HG03558 (cell line): ENCODE measurements at regions not wholly inside any gene's neighbourhood (a gene's known extent, or its start where the extent isn't known, plus 50 kb on each side); places are given as distances from the start of the nearest gene placed in this dataset.

Experiments used
- ATAC-seq: cut with Tn5 transposase; IDR thresholded peaks from one replicate; pipeline ENCODE4 v1.9.1; 2021; ENCODE audit warnings: moderate number of reproducible peaks; ENCODE audit not compliant: unreplicated experiment; ENCODE audit errors: extremely low read depth

DNA sequence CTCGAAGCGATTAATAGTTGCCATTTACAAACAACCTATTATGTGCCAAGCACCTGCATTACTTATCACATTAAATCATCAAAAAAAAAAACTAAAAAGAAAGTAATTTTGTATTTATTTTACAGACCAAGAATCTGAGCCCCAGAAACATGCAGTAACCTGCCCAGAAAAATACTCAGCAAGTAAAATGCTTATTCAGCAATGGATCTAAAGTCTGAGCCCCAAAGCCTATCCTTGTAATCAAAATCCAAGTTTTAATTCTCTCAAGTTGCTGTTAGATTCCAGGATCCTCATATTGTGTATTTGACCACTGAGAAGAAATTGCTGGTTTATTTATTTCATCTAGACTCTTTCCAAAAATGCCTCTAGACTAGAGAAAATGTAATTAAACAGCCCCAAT is 783.3 kb upstream of the API5 start:
- no peak for ATAC-seq

DNA sequence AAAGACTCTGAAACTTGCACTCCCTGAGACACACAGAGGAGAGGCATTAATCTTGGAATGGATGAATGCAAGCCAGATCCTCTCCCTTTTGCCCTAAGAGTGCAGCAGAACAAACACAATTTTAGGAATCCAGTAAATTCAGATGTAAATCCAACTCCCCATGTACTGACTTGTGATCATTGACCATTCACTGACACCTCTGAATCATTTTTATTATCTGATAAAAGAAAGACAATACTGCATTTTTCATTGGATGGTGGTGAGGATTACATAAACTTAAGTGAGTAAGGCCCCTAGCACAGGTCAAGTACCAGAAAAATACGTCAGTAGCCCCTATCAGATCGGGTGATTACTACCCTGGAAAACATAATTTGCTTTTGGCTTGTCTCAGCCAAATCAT is 782.9 kb upstream of the API5 start:
- no peak for ATAC-seq

DNA sequence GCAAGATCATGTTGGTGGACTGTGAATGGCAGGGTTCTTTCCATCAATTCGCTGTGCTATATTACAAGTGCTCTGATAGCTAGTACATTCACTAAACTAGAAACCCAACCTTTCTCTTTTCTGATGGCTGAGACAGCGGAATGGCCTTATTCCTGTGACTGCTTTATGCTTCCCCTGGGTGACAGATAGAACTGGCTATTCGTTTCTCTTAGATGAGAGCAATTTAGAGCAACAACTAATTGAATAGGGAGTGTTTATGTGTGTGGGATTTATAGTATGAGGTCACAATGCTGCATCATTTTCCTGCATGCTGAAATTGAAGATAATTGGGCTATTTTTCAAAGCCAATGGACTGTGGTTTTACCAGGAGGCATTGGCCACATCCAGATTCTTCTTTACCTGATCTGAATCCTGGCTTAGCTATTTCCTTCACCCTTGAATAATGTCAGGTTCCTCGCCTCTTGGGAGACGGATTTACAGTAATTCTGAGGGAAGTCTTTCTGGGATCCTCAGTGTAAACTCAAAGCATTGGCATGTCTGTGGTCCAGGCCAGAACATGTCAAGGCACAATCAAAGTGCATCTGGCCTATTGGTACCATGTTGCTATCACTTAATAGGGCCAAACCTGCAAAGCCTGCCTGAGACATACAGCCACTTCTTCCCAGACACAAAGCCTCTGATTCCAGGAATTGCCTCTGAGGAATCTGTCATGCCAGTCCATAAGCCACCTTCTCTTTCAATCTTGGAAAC is 775.0 kb upstream of the API5 start:
- no peak for ATAC-seq

- no peak for ATAC-seq
Measured at GRCh38 chr11:42542336-42542735, 769.5 kb upstream of the API5 start.

DNA sequence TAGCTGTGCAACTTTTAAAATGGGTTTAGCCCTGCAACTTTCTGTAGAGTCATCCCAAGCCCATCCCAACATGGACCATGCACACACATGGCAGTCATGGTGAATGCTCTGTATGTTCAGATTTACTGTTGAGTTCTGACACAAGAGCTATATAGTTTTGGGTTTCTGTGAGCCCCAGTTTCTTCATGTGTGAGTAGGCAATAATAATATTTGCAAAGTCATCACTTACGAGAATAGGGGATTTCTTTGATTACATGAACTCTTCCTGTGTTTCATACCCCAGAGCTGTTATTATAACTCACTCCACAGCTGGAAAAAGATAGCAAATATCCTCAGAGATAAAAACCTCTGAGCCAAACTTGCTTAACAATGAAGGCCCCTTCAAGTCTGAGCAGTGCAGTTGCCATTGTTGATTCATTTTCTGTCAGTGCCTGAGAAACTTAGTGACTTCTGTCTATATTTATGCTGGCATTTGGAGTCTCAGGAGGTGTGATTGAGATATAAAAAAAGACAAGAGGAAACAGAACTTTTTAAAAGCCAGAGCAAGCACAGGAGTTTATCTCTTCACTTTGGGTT is 767.9 kb upstream of the API5 start:
- no peak for ATAC-seq

DNA sequence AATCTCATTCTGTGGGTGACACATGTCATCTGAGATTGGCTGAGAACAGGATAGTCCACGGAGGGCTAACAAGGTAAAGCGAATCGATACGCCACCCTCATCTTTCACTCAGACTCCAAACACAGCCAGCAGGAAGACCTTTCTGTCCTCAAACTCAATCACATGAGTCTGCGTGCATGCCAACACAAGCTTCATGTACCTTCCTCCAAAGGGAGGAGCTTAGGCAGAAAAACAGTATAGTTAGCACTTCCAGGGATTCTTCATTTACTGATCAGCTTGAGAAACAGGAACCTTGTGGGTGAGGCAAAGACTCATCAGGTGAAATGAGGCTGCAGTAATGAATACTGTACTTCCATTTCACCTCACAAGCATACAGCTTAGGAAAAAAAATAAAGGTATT is 767.1 kb upstream of the API5 start:
- no peak for ATAC-seq

DNA sequence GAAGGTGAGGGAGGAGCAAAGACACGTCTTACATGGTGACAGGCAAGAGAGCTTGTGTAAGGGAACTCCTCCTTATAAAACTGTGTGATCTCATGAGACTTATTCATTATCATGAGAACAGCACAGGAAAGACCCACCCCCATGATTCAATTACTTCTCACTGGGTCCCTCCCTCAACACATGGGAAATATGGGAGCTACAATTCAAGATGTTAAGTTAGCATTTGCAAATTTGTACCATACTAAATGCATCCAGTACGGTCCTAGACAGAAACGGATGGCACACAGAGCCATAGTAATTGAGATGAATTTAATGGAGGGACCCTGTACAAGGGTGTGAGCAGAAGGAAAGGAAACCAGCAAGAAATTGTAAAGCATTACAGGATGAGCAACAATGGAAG is 765.8 kb upstream of the API5 start:
- ATAC-seq, result no peak

DNA sequence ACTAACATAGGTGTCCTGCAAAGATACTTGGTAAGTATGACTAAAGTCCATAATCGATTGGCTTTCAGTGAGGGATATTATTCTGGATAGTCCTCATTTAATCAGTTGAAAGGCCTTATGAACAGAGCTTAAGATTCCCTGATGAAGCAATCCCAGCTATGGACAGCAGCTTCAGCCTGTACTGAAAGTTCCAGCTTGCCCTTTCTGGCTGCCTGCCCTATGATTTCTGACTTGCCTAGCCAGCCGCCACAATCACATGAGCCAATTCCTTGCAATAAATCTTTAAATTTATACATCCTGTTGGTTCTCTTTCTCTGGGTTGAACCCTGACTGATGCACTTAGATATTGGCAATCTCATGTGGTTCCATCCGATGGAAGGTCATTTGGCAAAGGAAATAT is 759.0 kb upstream of the API5 start:
- ATAC-seq, result no peak

GRCh38 chr11:42555190-42555589 is 756.6 kb upstream of the API5 start:
- ATAC-seq, result no peak

- no peak for ATAC-seq
Measured at GRCh38 chr11:42571131-42571877, 740.5 kb upstream of the API5 start.

DNA sequence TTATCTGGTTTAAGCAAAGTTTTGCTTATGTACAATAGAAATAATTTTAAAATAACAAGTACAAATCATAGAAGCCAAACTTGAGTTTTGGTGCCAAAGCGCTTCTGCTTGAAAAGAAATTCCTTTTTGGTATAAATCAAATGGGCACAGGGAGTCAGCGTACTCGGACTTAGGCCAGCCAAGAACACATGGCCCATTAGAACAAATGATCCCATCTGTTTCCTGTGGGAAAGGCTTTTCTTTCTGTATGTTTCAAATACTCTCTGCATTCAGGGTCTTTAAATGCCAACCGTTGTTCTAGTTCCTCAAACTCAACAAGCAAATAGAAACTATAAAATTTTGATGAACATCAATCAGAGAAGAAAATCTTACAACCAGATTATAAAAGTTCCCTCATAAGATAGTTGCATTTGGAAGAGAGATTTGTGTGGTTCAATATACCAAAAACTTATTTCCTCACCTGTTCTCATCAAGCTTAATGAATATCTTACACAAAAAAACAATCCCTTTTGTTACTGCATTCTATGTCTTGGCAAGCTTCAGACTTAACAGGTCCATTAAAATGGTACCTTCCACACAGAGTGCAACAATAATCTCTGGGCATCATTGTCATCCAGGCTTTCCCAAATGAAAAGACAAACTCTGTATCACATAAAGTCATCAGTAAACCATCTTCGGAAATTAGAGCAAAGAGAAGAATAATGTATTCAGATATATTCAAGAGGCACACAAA is 739.8 kb upstream of the API5 start:
- ATAC-seq, result no peak

GRCh38 chr11:42576318-42576717 is 735.5 kb upstream of the API5 start:
- ATAC-seq, result no peak

DNA sequence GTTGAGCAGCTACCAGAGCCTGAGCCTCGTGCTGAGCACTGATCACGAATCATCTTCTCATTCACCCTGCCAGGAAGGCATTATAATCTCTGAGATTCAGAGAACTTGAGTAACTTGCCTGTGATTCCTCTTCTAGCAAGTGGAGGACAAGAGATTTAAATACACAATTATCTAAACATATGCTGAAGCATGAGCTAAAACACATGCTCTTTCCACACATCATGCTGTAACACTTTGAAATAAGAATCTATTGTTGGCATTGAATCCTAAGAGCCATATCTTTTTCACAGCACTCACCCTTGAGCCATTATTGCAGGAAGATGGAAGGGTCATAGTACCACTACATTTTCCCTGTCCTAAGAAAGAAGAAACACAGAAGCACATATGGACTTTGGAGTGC is 722.5 kb upstream of the API5 start:
- ATAC-seq, result no peak

DNA sequence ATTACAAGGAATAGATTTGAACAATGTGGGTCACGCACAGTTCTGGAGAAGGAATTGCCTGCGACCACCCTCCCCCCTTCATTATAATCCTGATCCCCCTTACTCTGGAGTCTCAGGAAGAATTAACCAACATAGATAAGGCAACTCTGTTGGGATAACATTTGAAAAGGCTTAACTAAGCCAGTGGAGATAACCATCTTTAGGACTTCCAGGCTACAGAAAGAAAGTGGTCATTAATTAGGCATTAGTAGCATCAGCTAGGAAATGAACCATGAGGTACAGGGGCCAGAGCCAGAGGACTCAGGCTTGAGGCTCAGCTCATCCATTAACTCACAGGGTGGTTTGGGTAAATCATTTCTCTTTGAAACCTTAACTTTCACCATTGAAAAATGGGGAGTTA is 720.0 kb upstream of the API5 start:
- no peak for ATAC-seq

DNA sequence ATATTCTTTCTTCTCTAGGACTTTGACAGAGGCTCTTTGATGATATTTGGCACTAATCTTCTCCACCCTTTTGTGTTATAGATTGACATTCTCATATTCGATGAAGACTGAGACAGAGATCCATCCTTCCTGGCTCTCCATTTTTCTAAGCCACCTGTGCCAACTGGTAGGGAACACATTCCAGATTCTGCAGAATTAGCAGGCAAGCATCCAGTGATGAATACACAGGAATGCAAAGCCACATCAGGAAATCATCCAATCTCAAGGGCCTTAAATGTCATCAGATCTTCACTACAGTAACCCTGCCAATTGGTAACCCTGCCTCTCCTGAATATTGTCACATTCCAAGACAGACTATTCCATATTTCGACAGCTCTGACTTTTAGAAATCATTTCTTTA is 718.4 kb upstream of the API5 start:
- no peak for ATAC-seq

GRCh38 chr11:42595876-42596275 is 715.9 kb upstream of the API5 start:
- no peak for ATAC-seq

GRCh38 chr11:42596576-42597145 is 715.1 kb upstream of the API5 start:
- no peak for ATAC-seq

DNA sequence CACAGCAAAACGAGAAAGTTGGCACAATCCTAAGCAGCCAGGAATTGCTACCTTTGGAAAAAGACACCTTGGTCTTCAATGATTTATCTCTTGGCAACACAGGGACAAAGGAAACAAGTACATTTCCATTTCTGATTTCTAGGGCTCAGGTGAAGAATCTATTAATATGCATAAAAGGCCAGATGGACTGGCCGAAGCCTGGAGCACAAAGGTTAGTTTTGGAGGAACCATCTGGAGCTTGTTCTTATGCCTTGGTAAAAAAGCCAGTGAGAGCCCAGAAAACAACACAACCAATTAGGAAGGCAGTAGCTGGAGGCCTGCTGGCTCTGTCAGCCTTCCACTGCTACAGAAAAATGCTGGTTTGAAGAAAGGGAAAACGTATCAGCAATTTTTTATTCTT is 713.5 kb upstream of the API5 start:
- ATAC-seq, result no peak

GRCh38 chr11:42620796-42621195 is 691.0 kb upstream of the API5 start:
- ATAC-seq, result no peak

DNA sequence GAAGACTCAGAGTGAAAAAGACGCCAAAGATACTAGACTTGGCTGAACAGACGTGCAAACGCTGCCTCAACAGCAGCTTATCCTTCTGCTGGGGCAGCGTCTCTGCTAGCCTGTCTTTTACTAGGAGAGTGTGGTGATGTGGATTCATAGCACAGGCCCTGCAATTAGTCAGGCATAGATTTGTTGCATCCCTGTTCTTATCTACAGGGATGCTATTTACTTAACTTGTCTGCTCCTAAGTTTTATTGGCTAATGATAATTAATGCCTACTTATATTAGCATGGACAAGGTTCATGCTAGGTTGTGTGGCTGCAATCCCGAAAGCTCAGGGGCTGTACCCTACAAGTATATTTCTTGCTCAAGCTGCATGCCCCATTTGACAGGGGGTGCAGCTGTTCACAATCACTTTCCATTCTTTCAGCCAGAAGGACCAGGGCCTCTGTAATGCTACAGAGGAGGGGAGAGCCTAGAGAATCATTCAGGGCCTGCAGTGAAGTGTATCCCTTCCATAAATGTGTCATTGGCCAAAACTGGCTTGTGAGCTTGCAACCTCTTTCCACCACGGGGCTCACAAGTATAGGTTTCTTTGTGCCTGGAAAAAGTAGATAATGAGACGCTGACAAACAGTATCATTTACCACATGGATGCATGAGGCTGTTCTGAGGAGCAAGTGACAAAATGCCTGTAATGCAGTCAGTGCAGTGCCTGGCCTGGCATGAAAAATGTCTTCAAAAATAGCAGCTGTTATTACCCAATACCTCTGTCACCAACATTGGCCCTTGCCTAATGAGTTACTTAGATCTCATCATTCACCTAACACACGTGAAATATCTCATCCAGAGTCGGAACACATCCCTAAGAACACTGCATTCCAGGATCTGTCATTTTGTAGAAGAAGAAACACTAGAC is 685.8 kb upstream of the API5 start:
- no peak for ATAC-seq
